Memory B cell (primary cell): ENCODE measurements at regions not wholly inside any gene's neighbourhood (a gene's known extent, or its start where the extent isn't known, plus 50 kb on each side); places are given as distances from the start of the nearest gene placed in this dataset.
"Not testable (repeated sequence)": the region's sequence is repeated elsewhere in the genome, so short reads cannot be mapped to it uniquely, and the experiment has no call there.

ENCODE experiments used
- ATAC-seq: fragments of 150-1000 bp; cut with Tn5 transposase; 2 replicates; pipeline ENCODE4 v1.10.0; 2021; ENCODE audit warnings: low read depth, mild to moderate bottlenecking, moderate library complexity
- DNase-seq, 2 donors: peaks; one replicate each; pipeline ENCODE4 v3.0.0; 2022; ENCODE audit warnings: low spot score in 2 of 2
- H3K27ac Mint-ChIP-seq: one replicate; pipeline ENCODE4 v1.8.0; 2022; ENCODE audit warnings: mild to moderate bottlenecking, moderate library complexity, mixed read lengths
- H3K27me3 Mint-ChIP-seq: one replicate; pipeline ENCODE4 v1.8.0; 2022; ENCODE audit warnings: mixed read lengths
- H3K36me3 Mint-ChIP-seq: one replicate; pipeline ENCODE4 v1.8.0; 2022; ENCODE audit warnings: mild to moderate bottlenecking, mixed read lengths
- H3K4me1 Mint-ChIP-seq: one replicate; pipeline ENCODE4 v1.8.0; 2022; ENCODE audit warnings: mixed read lengths
- H3K4me3 Mint-ChIP-seq: one replicate; pipeline ENCODE4 v1.8.0; 2022; ENCODE audit warnings: mild to moderate bottlenecking, moderate library complexity, mixed read lengths
- H3K9me3 Mint-ChIP-seq: one replicate; pipeline ENCODE4 v1.8.0; 2022; ENCODE audit warnings: mixed read lengths

- no peak for DNase-seq
- Mint-ChIP-seq H3K9me3 (no peaks in the 10 kb centered on the region), H3K27ac (no peak overlapping the region), H3K36me3 (no peaks in the 10 kb centered on the region), H3K4me3 (no peak overlapping the region), H3K27me3 (peaks cover 3% of the 10 kb centered on the region), H3K4me1 (peaks cover 4% of the 10 kb centered on the region)
- no peak for ATAC-seq
These were observed 523.1 kb upstream of the TSPY4 start for GRCh38 chrY:8814143-8814542.

GRCh38 chrY:8815616-8816015 is 521.6 kb upstream of the TSPY4 start:
- ATAC-seq (no peak), DNase-seq (no peak)
- no peaks in the 10 kb centered on the region for H3K36me3 Mint-ChIP-seq
- peaks cover 6% of the 10 kb centered on the region for H3K27me3 Mint-ChIP-seq
- no peak overlapping the region for H3K4me3 Mint-ChIP-seq
- no peak overlapping the region for H3K27ac Mint-ChIP-seq
- peaks cover 4% of the 10 kb centered on the region for H3K4me1 Mint-ChIP-seq
- H3K9me3 Mint-ChIP-seq = no peaks in the 10 kb centered on the region

GRCh38 chrY:8820032-8820431 is 517.2 kb upstream of the TSPY4 start:
- ATAC-seq (no peak), DNase-seq (no peak)
- Mint-ChIP-seq H3K27me3 (peaks cover 7% of the 10 kb centered on the region), H3K4me3 (no peak overlapping the region), H3K36me3 (no peaks in the 10 kb centered on the region), H3K9me3 (peaks cover 2% of the 10 kb centered on the region), H3K4me1 (no peaks in the 10 kb centered on the region), H3K27ac (no peak overlapping the region)

GRCh38 chrY:8821106-8821505 is 516.2 kb upstream of the TSPY4 start:
- Mint-ChIP-seq H3K4me3 (no peak overlapping the region), H3K36me3 (no peaks in the 10 kb centered on the region), H3K27me3 (peaks cover 7% of the 10 kb centered on the region), H3K27ac (no peak overlapping the region), H3K4me1 (no peaks in the 10 kb centered on the region), H3K9me3 (peaks cover 2% of the 10 kb centered on the region)
- DNase-seq (no peak), ATAC-seq (no peak)

- Mint-ChIP-seq H3K27ac (no peak overlapping the region), H3K4me3 (no peak overlapping the region), H3K36me3 (no peaks in the 10 kb centered on the region), H3K27me3 (peaks cover 2% of the 10 kb centered on the region), H3K4me1 (no peaks in the 10 kb centered on the region), H3K9me3 (no peaks in the 10 kb centered on the region)
- DNase-seq = no peak
- ATAC-seq = no peak
These were observed 485.0 kb upstream of the TSPY4 start for GRCh38 chrY:8852278-8852677.

- no peak for DNase-seq
- Mint-ChIP-seq H3K9me3 (no peaks in the 10 kb centered on the region), H3K4me1 (no peaks in the 10 kb centered on the region), H3K27ac (no peak overlapping the region), H3K27me3 (peaks cover 3% of the 10 kb centered on the region), H3K4me3 (no peak overlapping the region), H3K36me3 (no peaks in the 10 kb centered on the region)
- no peak for ATAC-seq
These were observed 448.9 kb upstream of the TSPY4 start for GRCh38 chrY:8888371-8888770.

- H3K27me3 Mint-ChIP-seq = no peaks in the 10 kb centered on the region
These were observed 439.4 kb upstream of the TSPY4 start for GRCh38 chrY:8897876-8898275.

GRCh38 chrY:8905141-8905540 is 432.1 kb upstream of the TSPY4 start:
- Mint-ChIP-seq H3K4me3 (no peak overlapping the region), H3K27me3 (no peaks in the 10 kb centered on the region), H3K9me3 (no peaks in the 10 kb centered on the region), H3K27ac (no peak overlapping the region), H3K36me3 (no peaks in the 10 kb centered on the region), H3K4me1 (no peaks in the 10 kb centered on the region)
- ATAC-seq = no peak
- DNase-seq = no peak

More at GRCh38 chrY:8897876-8898275, 439.4 kb upstream of the TSPY4 start:
- Mint-ChIP-seq H3K27ac (no peak overlapping the region), H3K36me3 (no peaks in the 10 kb centered on the region), H3K4me3 (no peak overlapping the region), H3K9me3 (no peaks in the 10 kb centered on the region), H3K4me1 (no peaks in the 10 kb centered on the region)
- DNase-seq = no peak
- no peak for ATAC-seq

GRCh38 chrY:8922576-8922975 is 414.7 kb upstream of the TSPY4 start:
- not testable (repeated sequence) for ATAC-seq, H3K36me3 Mint-ChIP-seq

More at GRCh38 chrY:8922576-8922975, 414.7 kb upstream of the TSPY4 start:
- not testable (repeated sequence) for DNase-seq, H3K9me3 Mint-ChIP-seq, H3K4me1 Mint-ChIP-seq, H3K27ac Mint-ChIP-seq, H3K4me3 Mint-ChIP-seq, H3K27me3 Mint-ChIP-seq
